ENCODE measurements at regions not wholly inside any gene's neighbourhood (a gene's known extent, or its start where the extent isn't known, plus 50 kb on each side); places are given as distances from the start of the nearest gene placed in this dataset.

- DNase-seq (ENCODE audit: low spot score), result no peak
Observed at GRCh38 chr7:46163246-46163645, 242.2 kb upstream of the IGFBP3 start.

- DNase-seq (ENCODE audit: low spot score), result peak; percentile 28
Observed at GRCh38 chr7:46162609-46163008, 241.5 kb upstream of the IGFBP3 start.

GRCh38 chr7:46160861-46161260 lies 239.8 kb upstream of the IGFBP3 start:
- no peak for DNase-seq (ENCODE audit: low spot score)

GRCh38 chr7:46157931-46158330 lies 236.9 kb upstream of the IGFBP3 start:
- no peak for DNase-seq (ENCODE audit: low spot score)

- peak; percentile 66 for DNase-seq (ENCODE audit: low spot score)
Observed at GRCh38 chr7:46157404-46157803, 236.3 kb upstream of the IGFBP3 start.

GRCh38 chr7:46156853-46157252 lies 235.8 kb upstream of the IGFBP3 start:
- DNase-seq (ENCODE audit: low spot score), result no peak

- no peak for DNase-seq (ENCODE audit: low spot score)
Observed at GRCh38 chr7:46156086-46156485, 235.0 kb upstream of the IGFBP3 start.

GRCh38 chr7:46155367-46155766 lies 234.3 kb upstream of the IGFBP3 start:
- DNase-seq (ENCODE audit: low spot score), result no peak

GRCh38 chr7:46153951-46154787 lies 233.1 kb upstream of the IGFBP3 start:
- DNase-seq (ENCODE audit: low spot score), result no peak

- DNase-seq (ENCODE audit: low spot score), result no peak
Observed at GRCh38 chr7:46153583-46153950, 232.5 kb upstream of the IGFBP3 start.

GRCh38 chr7:46152696-46153095 lies 231.6 kb upstream of the IGFBP3 start:
- no peak for DNase-seq (ENCODE audit: low spot score)

- no peak for DNase-seq (ENCODE audit: low spot score)
Observed at GRCh38 chr7:46150721-46151120, 229.6 kb upstream of the IGFBP3 start.

GRCh38 chr7:46150202-46150601 lies 229.1 kb upstream of the IGFBP3 start:
- no peak for DNase-seq (ENCODE audit: low spot score)

GRCh38 chr7:46147871-46148270 lies 226.8 kb upstream of the IGFBP3 start:
- DNase-seq (ENCODE audit: low spot score), result no peak

- peak; percentile 82 for DNase-seq (ENCODE audit: low spot score)
Observed at GRCh38 chr7:46146454-46147255, 225.6 kb upstream of the IGFBP3 start.

GRCh38 chr7:46145412-46145811 lies 224.3 kb upstream of the IGFBP3 start:
- DNase-seq (ENCODE audit: low spot score), result peak; percentile 90

GRCh38 chr7:46143949-46144917 lies 223.2 kb upstream of the IGFBP3 start:
- DNase-seq (ENCODE audit: low spot score), result no peak

GRCh38 chr7:46143421-46143820 lies 222.3 kb upstream of the IGFBP3 start:
- no peak for DNase-seq (ENCODE audit: low spot score)

GRCh38 chr7:46139079-46139478 lies 218.0 kb upstream of the IGFBP3 start:
- DNase-seq (ENCODE audit: low spot score), result peak; percentile 50

GRCh38 chr7:46137725-46138124 lies 216.7 kb upstream of the IGFBP3 start:
- no peak for DNase-seq (ENCODE audit: low spot score)

- no peak for DNase-seq (ENCODE audit: low spot score)
Observed at GRCh38 chr7:46135557-46135956, 214.5 kb upstream of the IGFBP3 start.

- DNase-seq (ENCODE audit: low spot score), result no peak
Observed at GRCh38 chr7:46134795-46135194, 213.7 kb upstream of the IGFBP3 start.
